CD4-positive, alpha-beta T cell treated with Interleukin-10 for 1 hour (primary cell): ENCODE measurements at regions not wholly inside any gene's neighbourhood (a gene's known extent, or its start where the extent isn't known, plus 50 kb on each side); places are given as distances from the start of the nearest gene placed in this dataset.

ENCODE experiments used
- DNase-seq: peaks from one replicate; pipeline ENCODE4 v3.0.0-alpha.2; 2020

- DNase-seq = no peak
Measured at GRCh38 chr3:139285691-139286090, 58.1 kb upstream of the MRPS22 start.

DNA sequence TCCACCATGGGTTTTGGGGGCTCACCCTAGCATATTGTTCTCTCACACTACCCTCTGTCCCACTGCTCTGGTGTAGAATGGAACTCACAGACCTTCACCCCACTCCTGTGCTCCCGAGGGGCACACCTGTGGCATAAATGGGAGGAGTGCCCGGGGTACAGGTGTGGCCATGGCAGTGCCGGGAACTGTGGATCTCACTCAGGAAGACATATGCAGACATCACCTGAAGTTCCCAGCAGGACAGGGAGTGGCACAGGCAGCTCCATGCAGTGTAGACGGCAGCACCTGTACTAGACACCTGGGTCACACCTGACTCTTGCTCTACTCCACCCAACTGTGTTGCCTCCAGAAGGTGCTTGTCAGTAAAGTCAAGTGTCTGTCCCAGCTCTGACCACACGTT lies 57.6 kb upstream of the MRPS22 start:
- DNase-seq = no peak

DNA sequence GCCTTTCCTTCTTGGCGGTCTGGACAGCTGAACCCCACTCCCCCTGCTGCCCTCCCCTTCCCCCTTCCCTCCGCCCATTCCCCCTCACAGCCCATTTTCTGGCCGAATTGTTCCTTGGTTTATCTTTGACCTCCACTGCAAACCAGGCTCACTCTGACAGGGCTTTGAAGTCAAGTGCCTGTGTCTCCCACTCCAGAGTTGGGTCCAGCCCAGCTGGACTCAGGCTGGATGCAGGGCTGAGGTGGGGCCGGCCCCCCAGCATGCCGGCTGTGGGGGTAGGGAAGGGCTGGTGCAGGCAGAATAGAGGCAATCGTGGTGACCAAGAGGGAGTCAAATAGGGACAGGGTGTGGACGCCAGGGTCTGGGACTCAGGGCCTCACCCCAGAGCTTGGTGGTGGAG lies 57.0 kb upstream of the MRPS22 start:
- no peak for DNase-seq

GRCh38 chr3:139287557-139287956 lies 56.3 kb upstream of the MRPS22 start:
- no peak for DNase-seq

GRCh38 chr3:139288266-139288821 lies 55.5 kb upstream of the MRPS22 start:
- no peak for DNase-seq

DNA sequence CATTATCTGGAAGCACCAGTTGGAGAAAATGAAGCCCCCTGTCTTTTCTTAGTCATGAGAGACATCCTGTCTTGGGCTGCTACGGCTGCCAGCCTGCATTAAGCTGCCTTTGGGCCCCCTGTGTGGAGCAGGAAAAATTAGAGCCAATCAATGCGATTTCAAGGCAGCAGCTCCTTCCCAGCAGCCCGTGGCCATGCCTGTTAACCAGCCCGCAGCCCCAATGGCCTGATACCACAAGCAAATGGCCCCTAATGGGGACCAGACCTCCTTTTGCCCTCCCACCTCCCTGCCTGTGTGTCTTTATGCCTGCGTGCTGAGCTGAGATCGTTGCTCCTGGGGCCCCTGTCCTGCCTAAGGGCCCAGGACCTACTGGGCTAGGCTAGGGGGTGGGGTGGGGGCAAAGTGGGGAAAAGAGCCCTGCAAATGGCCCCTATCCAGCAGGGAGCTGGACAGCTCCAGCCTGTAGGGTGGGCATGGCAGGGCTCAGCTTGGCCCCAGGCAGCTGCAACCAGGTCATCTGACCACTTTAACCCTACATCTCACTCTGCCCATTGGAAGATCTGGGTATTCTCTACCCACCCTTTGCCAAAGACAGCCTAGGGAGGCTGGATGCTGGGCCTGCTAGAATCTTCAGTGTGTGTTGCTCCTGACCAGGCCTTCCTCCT lies 53.8 kb upstream of the MRPS22 start:
- DNase-seq = no peak

DNA sequence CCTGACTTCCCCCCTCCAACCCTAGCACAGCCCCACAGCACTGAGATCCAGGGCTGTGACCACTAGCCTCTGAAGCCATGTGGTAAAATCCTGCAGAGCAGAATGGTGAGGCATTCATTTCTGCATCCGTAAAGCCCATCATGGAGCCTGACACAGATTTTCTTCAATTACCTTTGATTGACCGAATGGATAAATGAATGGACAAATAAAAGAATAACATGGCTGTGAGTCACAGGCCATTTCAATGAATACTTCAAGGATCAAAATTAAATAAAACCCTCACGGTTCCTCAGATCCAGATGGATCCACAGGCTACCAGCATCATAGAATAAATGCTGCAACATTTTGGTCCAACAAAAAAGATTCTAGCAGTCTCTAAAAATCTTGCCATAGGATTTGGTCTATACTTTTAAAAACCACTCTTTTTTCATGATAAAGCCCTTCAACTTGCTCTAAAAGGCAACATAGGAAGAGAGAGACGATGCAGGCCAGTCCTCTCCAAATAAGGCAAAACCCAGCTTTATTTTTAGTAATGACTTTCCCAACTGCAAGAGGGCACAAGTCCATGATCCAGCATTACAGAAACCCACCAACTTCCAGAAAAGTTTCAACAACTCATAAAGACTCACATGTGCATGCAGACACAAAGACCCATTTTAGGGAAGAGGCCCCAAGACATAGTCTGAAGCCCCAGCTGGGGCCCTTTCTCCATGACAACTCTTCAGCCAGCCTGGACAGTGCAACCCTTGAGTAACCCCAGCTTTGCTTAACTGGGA lies 52.4 kb upstream of the MRPS22 start:
- no peak for DNase-seq

DNA sequence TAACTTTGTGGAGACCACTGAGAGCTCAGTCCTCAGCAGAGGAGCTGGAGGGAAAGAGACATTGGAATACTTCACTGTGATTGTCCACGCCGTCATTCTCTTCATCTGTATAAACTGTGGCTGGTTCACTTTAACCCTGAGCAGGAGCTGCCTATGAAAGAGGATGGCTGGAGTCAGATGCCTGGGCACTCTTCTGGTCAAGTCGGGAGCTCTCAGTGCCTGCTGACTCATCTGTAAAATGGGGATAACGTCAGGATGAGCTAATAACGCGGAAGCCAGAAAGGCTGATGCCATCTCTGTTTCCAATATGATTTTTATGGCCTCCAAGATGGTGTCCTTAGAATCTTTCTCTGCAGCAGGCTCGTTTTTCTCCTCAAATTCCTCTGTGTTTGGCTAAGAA lies 51.6 kb upstream of the MRPS22 start:
- no peak for DNase-seq

DNA sequence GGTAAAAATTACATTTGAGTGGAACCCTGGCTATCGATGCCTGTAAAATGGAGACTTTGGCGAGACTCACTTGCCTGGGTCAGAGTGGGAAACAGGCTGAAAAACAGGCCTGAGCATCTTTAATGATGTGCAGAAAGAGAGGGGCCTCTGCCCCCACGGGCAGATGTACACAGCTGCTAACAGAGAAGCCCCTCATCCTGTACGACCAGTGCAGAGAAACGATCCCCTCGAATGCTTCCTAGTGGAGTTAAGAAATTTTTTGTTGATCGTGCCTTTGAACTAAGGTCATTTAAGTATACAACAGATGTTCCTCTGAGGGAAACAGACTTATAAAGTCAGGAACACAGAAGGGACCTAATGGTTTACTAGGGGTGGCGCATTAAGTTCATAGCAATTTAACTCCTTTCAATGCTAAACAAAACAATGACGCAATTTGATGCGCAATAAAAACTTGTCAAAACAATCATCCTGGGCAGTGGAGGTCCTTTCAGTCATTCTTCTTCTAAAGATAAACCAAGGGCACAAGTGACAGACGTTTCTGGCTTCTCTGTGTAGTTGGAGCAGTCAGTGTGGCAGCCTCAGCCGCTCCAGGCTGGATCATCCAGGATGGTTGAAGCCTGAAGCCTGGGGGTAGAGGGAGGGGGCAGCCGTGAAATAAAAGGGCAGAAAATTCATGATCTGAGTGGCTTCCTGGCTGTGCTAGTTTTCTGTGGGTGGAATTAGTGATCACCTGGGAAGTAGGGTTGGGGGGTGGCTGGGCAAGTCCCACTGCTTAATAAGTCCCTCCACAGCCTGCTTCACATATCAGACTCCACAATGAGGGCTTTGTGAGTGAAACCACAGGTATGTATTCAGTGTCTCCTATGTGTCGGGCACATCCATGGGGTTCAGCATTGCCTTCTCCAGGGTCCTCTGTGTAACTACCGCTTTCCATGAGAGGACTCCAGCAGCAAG lies 50.8 kb upstream of the MRPS22 start:
- no peak for DNase-seq

DNA sequence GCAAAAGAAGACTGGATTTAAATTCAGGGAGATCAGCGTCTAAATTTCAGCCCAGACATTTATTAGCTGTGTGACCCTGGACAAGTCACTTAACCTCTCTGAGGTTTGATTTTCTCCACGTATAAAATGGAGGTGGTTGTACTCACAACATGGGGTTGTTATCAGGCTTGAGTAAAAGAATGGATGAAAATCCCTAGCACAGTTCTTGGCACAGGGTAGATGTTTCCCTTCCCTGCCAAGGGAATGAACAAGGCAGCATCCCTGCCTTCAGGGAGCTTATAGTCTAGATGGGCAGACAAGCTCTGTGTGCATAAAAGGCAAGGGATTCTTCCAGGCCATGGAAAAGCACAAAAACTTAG lies 50.2 kb upstream of the MRPS22 start:
- DNase-seq = no peak
